Head of caudate nucleus (tissue), 42 donors: ENCODE measurements at regions not wholly inside any gene's neighbourhood (a gene's known extent, or its start where the extent isn't known, plus 50 kb on each side); places are given as distances from the start of the nearest gene placed in this dataset.
A peak's percentile ranks its signal among the peaks of the same experiment; 100 is the strongest.
"Not testable (repeated sequence)": the region's sequence is repeated elsewhere in the genome, so short reads cannot be mapped to it uniquely, and the experiment has no call there.

Source experiments
- DNase-seq, 42 donors: peaks; one replicate each; pipeline versions ENCODE4 v3.0.0 to v3.0.0-alpha.2; 2020 to 2021; ENCODE audit warnings: mixed read lengths in 7 of 42
- intact Hi-C: fragments of 100-400 bp; cut with DNase I; formaldehyde crosslinking; loops from one replicate; pipeline ENCODE4 v1.15.0; 2022

DNA sequence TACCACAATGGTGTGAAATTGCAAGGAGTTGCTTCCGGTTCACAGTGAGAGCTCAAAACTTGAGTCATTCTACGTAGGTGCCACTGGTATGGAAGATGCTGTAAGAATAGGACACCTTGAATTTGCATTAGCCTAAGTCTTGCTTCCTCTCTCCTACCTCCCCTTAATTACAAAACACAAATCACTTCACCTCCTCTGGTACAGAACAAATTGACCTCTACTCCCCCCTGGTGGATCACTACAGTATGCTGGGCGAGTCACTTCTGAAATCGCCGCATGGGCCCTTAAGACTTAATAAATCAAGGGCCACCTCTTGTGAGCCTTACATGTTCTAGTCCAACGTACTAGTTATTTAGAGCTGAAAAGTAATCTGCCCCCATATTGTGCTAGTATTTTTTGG lies 145.3 kb upstream of the SMARCA2 start:
- intact Hi-C loops = no loop called here
- peak in 2 of 42 donors; percentile 10 to 18 for DNase-seq

DNA sequence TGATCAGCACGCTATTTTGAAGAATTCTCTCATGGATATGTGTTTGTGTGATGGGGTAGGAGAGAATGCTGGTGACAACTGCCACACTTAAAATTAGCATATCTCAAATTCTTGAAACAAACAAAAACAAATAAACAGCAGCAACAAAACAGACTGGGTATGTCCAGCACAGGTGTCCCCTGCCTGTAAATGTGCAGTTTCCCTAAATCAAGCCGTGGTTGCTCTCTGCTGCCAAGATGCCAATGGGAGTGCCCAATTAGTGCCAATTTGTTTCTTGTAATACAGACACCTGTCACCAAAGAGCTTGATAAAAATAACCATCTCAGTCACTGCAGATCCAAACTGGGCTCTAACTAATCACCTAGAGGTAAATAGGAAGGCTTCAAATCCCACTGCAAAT lies 144.2 kb upstream of the SMARCA2 start:
- no peak for DNase-seq
- intact Hi-C loops = no loop called here

DNA sequence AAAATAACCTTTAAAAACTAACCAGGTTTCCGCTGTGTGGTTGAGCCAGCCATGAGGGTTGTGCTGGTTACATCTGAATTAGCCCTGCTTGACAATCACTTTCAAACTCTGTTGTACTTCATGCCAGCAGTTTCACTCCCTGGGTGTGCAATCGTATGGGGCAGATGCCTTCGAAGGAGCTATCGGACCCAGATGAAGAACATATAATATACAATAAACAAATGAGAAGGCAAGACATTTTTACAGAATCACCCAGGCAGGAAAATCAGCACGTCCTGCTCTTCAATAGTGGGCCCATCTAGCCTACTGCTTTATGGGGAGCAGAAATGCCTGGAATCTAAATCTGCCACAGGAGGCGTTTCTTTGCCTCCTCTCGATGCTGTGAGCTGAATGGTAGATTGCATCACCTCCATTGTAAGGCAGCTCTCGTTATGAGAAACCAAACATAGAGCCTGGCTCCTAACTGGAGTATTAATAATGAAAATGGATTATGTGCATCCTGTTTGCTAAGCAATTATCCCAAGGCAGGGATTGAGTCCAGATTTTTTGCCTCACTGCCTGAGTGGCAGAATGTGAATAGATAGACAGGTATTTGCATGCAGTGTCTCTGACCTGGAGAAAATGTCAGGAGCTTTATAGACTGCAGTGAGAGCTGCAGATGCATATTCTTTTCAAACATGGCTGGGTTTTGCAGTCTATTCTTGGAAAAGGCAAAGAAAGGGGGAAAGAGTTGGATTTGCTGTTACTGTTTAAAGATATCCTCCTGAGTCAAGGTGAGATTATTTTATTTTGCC lies 143.3 kb upstream of the SMARCA2 start:
- DNase-seq = no peak
- intact Hi-C loops = no loop called here

DNA sequence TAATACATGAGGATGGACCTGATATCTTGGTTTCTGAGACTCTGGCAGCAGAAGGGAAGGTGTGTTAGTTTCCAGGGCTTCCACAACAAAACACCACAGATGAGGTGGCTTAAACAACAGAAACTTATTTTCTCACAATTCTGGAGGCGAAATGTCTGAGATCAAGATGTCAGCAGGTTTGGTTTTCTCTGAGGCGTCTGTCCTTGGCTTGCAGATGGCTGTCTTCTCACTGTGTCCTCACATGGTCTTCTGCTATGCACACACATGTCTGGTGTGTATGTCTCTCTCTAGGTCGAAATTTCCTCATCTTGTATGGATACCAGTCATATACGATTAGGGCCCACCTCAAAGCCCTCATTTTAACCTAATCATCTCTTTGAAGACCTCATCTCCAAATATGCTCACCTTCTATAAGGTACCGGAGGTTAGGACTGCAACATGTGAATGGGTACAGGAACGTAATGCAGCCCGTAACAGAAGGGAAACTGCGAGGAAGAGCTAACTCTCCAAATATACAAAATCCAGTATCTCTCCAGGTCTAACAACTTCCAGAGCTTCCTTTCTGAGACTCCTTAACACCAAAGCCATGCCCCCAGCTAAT lies 139.8 kb upstream of the SMARCA2 start:
- DNase-seq = no peak
- intact Hi-C loops = no loop called here

DNA sequence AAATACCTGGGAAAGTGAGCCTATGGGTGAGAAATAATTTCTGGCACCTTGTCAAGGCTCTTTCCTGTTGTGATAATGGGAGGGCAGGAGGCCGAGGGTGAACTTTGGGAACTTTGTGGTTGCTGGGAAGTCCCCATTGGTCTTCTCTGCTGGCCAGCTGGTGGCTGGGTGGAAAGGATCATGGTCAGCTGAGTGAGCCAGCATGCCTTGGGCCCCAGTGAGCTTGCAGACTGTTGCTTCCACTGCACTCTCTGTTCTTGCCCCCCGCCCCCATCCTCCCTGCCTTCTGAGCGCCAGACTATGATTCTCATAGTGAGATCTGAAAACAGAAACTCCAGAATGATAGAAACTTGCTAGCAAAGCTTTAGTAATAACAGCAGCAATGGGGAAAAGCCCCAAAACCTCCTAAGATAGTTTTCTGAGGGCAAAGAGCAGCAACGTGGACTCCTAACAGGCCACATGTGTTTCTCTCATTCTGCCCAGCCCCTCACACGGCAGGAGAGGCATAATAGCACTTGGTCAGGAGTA lies 139.2 kb upstream of the SMARCA2 start:
- intact Hi-C loops = no loop called here

DNA sequence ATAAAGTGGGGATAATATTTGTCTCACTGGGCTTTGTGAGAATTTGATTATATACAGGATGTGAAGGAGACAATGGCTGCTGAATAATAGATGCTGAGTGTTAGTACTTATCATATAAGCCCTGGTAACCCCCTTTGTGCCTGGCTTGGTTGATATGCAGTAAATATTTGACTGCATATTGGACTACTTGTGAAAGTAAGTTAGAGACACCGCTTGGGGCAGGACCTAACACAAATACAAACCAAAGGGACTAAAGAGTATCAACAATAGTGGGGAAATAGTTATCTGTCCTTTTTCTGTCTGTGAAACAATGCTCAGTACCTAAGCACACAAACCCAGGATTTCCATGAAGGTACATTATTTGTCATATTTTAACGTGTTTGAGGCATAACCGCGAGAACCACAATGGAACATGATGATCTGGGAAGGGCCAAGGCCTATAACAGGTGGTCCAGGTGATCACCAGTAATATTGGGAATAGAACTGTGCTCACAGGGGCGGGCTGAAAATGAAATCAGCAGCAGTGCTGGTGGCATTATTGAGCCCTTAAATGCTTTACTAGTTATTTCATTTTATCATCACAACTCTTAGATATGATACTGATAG lies 138.2 kb upstream of the SMARCA2 start:
- no peak for DNase-seq
- intact Hi-C loops = no loop called here

More for the DNA sequence above, 139.2 kb upstream of the SMARCA2 start:
- no peak for DNase-seq

DNA sequence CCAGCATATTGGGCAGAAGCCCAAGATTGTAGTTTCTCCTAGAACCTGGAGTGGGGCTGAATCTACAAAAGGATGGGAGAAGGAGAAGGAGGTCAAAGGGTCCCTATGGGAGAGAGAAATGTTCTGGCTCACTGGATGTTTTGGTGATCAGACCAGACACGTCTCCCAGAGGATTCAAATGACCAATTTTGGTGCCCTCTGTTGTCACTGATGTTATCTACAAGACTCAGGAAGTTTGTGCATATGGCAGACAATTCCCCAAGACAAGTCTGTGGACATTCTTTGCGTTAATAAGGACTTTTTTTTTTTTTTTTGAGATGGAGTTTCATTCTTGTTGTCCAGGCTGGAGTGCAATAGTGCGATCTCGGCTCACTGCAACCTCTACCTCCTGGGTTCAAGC lies 137.2 kb upstream of the SMARCA2 start:
- DNase-seq = no peak
- intact Hi-C loops = no loop called here

DNA sequence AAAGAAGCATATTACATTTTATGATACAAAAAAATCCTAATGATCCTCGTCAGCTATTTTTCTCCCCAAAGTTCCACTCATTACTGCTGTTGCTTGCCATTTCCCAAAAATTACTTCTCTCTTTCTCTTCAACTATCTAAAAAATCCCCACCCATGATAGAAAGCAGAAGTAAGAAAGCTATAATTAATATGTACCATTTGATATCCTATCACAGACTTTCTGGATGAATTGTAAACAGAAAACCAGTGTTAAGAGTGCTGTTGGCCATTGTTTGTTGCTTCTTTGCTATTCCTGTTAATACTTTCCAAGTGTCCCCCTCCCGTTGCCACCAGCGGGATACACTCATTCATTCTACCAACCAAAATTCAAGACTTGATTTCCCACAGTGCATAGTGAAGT lies 136.3 kb upstream of the SMARCA2 start:
- no peak for DNase-seq
- intact Hi-C loops = no loop called here

DNA sequence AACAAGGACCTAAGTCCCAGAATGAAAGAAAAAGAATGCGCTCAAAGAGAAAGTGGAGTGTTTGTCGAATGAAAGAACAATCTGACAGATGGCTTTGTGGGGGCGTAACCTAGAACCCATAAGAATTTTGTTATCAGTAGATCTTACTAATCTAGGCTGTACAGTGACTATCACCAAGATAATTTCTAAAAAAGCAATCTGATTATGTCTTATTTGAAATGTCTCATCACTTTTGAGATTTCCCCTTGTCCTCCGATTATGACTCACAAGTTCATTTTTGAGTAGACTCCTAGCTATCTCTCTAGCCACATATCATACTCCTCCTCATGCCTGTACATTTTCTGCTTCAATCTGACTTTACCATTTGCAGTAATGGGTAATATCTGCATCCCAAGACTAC lies 135.6 kb upstream of the SMARCA2 start:
- DNase-seq = no peak
- intact Hi-C loops = no loop called here

DNA sequence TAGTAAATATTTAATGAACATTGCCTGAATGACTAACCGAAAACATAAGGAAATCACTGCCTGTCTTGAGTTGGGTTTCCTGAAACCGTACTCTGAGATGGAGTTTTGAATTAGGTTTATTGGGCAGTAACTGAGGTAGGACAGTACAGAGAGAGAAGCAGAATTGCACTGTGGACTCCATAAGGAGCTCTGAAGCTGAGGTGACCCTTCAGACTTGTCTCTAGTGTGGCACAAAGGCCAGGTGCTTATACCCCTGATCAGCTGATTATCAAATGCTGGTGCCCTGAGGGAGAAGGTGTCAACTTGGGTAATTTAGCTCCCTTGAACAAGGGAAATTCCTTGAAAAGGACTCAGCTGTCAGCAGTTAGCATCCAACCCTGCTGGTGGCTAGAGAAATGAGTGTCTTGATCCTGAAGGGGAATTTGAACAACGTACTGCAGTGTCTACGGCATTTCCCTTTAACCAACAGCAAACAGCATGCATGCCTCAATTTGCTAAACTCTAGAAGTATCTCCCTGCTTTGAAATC lies 135.0 kb upstream of the SMARCA2 start:
- intact Hi-C loops = no loop called here
- no peak for DNase-seq

DNA sequence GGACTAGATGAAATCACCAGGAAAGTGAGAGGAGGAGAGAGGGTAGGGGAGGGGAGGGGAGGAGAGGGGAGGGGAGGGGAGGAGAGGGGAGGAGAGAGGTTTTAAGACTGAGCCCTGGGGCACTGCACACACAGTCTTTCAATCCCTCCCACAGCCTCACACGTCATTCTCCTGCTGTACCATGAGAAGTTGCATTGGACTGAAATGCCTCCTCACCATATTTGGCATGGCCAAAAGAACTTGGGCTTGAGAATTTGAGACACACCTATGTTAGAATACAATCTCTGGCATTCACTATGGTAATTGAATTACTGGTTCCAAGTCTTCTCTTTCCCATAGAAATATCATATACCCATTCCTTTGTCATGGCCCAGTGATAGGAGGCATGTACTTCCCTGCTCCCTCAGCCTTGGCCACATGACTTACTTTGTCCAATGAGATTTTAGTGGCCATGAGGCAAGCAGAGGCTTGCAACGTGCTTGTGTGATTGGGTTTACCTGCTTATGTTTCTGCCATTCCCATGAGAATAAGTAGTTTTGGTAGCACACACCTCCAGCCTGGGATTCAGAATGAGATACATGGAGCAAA lies 133.3 kb upstream of the SMARCA2 start:
- intact Hi-C loops = no loop called here
- DNase-seq = no peak

DNA sequence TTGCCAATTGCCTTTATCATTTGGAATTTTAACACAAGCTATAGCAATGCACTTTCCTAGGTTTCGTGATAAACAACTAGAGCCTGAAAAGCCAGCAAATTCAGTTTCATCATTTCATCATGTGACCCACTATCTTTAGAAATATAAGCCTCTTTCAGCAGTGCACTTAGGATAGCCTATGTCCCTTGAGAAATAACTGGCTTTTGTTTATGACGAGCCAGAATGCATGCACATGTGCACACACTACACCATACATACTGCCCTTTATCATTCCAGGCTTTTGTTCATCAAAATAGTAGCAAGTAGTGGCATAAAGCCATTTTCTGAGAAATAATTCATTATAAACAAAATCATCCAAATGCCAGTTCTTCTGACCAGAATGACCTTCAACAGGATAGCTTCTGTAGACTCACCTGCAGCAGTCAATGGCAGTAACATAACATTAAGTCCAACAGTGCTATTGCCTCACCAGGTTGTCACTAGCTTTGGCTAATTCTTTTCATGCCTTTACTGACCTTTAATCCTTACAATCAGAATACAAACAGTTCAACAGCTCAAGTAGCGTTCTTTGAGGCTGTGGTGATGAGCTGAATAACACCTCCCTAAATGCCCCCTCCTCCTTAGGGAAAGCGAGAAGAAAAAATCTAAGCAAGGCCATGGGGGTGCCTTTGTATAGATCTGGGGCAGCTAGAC lies 132.3 kb upstream of the SMARCA2 start:
- intact Hi-C loops = no loop called here
- no peak for DNase-seq

DNA sequence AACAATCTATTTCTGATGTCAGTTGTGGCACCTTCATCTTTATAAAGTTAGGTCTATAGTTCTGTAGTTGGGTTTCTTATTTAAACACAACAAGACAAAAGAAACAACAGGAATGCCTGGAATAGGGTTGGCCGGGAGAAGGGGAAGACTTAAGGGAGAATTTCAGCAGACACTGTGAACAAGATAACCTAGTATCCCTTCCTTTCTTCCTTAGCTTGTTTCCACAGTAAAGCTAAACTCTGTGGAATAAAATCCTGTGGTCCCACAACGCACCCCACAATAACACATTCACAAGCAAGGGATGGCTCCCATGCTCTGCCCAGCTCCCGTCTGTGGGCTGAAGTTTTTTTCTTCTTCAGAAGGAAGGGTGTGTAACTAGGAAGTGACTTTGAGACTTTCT lies 124.9 kb upstream of the SMARCA2 start:
- no peak for DNase-seq
- intact Hi-C loops = no loop called here

DNA sequence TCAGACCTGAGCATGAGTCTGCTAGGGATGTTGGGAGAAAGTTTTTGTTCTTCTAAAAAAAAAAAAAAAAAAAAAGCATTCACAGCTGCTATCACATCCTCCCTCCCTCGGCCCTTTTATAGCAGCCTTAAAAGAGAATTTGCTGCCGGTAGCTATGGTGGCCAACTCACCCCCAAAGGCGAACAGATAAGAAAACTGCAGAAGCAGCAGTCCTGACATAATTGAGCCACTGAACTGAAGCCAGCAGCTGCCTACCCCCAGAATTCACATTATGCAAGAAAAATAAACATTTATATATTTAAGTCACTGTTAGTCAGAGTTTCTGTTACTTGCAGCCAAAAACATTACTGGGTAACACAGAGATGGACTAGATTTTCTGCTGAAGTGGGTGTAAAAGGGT lies 124.3 kb upstream of the SMARCA2 start:
- DNase-seq = no peak
- intact Hi-C loops = no loop called here

DNA sequence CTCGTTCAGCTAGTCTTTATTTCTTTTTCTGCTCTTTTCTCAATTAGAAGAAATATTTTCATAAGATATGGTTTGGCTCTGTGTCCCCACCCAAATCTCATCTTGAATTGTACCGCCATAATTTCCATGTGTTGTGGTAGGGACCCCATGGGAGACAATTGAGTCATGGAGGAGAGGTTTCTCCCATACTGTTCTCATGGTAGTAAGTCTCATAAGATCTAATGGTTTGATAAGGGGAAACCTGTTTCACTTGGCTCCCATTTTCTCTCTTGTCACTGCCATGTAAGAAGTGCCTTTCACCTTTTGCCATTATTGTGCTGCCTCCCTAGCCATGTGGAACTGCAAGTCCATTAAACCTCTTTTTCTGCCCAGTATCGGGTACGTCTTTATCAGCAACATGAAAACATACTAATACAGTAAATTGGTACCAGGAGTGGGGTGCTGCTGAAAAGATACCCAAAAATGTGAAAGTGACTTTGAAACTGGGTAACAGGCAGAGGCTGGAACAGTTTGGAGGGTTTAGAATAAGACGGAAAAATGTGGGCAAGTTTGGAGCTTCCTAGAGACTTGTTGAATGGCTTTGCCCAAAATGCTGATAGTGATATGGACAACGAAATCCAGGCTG lies 112.0 kb upstream of the SMARCA2 start:
- DNase-seq, intact Hi-C loops: not testable (repeated sequence)

DNA sequence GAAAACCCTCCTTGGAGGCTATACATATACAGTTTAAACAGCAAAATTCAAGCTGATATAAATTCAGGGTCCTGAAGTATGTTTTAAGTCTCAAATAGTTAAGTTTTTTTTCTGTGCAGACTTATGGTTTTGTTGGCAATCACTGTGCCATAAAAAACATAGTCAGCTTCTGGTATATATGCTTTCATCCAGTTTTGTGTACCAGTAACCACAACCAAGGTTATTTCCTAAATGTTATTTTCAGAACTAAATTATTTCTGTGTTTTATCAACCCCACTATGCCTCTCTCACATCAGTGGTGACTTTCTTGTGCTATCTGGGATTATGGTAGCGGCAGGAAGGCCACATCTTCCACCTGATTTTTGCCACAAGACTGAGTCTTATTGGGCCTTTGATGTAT lies 107.7 kb upstream of the SMARCA2 start:
- no peak for DNase-seq
- intact Hi-C loops = no loop called here

DNA sequence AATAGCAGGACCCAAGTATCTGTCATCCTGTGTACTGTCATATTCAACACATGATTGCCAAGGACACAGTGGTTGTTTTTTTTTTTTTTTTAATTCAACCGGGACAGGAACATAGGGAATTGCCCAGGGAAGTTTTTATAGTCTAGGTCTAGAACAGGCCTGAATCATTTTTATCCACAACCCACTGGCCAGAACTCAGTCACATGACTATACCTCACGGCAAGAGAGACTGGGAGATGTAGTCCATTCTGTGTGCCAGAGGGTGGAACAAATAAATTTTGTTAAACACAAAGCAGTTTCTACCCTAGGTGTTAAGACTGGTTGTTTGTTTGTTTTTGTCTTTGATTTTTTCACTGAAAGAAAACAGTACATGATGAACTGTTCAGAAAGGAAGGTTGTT lies 105.8 kb upstream of the SMARCA2 start:
- no peak for DNase-seq
- intact Hi-C loops = no loop called here

DNA sequence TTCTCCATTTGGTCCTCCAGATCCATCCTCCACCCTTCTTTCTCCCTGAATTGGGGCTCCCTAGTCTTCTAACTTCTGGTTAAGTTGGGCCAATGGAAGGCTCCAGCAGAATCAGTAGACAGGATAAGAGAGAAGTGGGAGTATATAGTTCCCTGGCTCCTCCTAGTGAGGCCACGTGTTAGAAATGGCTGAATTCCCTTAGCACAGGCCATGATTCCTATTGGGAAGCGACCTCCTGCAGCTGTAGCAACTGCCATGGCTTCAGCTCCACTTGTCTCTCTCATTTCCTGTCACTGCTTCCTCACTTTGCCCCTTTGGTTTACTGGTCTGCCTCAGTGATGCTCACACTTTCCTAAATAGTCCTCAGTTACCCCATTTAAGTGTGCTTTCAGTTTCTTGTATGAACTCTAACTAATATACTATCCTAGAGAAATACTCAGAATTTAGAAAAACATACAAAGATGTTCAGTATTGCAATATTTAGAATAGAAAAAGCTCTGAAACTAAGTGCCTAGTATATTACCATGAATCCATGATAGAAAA lies 104.8 kb upstream of the SMARCA2 start:
- DNase-seq = no peak
- intact Hi-C loops = no loop called here
